WI38 (cell line): ENCODE measurements at regions not wholly inside any gene's neighbourhood (a gene's known extent, or its start where the extent isn't known, plus 50 kb on each side); places are given as distances from the start of the nearest gene placed in this dataset.
"Not testable (repeated sequence)": the region's sequence is repeated elsewhere in the genome, so short reads cannot be mapped to it uniquely, and the experiment has no call there.

Source experiments
- H3K4me3 ChIP-seq: 2 replicates; pipeline ENCODE4 v1.5.1; 2011; ENCODE audit warnings: low read depth, mild to moderate bottlenecking, control low read depth, low read length
- TF ChIP-seq, protein P1 (sequence below): IDR thresholded peaks from 2 replicates; pipeline ENCODE4 v1.5.1; 2012; ENCODE audit warnings: low read depth, mild to moderate bottlenecking, control low read depth, low read length

DNA sequence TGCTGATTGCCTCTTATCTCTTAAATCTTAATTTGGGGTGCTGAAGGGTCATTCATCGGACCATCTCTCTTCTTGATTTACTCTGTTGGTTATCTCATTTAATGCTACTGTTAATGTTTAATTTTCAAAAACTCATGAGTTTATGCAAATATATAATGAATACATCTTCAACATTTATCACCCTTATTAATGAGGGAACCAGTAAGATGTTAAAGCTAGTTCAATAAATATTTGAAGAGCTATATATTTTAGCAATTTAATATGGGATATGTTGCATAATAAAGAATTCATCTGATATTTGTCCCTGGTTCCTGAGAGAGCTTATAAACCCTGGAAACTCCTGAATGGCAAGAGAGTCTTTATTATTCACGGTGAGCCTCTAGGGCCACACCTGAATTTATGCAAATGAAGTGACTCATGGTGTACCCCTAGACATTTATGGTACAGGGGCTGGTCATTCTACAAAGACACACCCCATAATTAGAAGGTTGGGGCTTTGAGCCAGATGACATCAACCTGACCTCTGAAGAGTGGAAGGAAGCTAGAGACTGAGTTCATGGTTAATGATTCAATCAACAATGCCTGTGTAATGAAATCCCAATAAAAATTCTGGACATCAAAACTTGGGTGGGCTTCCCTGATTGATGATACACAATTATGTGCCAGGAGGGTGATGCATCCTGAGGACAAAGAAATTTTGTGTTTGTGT lies 339.5 kb upstream of the ZNF608 start:
- TF ChIP-seq, protein P1, sequence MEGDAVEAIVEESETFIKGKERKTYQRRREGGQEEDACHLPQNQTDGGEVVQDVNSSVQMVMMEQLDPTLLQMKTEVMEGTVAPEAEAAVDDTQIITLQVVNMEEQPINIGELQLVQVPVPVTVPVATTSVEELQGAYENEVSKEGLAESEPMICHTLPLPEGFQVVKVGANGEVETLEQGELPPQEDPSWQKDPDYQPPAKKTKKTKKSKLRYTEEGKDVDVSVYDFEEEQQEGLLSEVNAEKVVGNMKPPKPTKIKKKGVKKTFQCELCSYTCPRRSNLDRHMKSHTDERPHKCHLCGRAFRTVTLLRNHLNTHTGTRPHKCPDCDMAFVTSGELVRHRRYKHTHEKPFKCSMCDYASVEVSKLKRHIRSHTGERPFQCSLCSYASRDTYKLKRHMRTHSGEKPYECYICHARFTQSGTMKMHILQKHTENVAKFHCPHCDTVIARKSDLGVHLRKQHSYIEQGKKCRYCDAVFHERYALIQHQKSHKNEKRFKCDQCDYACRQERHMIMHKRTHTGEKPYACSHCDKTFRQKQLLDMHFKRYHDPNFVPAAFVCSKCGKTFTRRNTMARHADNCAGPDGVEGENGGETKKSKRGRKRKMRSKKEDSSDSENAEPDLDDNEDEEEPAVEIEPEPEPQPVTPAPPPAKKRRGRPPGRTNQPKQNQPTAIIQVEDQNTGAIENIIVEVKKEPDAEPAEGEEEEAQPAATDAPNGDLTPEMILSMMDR: no peak
- H3K4me3 ChIP-seq: no peak overlapping the region

DNA sequence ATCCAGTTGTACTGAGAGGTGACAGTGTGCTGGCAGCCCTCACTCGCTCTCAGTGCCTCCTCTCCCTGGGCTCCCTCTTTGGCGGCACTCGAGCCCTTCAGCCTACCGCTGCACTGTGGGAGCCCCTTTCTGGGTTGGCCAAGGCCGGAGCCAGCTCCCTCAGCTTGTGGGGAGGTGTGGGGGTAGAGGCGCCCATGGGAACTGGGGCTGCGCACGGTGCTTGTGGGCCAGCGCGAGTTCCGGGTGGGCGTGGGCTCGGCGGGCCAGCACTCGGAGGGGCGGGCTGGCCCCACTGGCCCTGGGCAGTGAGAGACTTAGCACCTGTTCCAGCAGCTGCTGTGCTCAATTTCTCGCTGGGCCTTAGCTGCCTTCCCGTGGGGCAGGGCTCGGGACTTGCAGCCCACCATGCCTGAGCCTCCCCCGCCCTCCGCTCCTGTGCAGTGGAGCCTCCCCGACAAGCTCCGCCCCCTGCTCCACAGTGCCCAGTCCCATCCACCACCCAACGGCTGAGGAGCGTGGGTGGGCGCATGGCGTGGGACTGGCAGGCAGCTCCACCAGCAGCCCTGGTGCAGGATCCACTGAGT lies 342.2 kb upstream of the ZNF608 start:
- TF ChIP-seq, protein P1: no peak
- H3K4me3 ChIP-seq: no peak overlapping the region

DNA sequence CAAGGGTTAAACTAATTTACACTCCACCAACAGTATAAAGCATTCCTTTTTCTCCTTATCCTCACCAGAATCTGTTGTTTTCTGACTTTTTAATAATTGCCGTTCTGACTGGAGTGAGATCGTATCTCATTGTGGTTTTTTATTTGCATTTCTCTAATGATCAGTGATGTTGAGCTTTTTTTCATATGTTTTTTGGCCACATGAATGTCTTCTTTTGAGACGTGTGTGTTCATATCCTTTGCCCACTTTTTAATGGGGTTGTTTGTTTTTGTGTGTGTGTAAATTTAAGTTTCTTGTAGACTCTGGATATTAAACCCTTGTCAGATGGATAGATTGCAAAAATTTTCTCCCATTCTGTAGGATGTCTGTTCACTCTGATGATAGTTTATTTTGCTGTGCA lies 345.7 kb upstream of the ZNF608 start:
- not testable (repeated sequence) for H3K4me3 ChIP-seq

- TF ChIP-seq, protein P1: no peak
- H3K4me3 ChIP-seq: no peak overlapping the region
Observed at GRCh38 chr5:125093776-125094175, 347.3 kb upstream of the ZNF608 start.

DNA sequence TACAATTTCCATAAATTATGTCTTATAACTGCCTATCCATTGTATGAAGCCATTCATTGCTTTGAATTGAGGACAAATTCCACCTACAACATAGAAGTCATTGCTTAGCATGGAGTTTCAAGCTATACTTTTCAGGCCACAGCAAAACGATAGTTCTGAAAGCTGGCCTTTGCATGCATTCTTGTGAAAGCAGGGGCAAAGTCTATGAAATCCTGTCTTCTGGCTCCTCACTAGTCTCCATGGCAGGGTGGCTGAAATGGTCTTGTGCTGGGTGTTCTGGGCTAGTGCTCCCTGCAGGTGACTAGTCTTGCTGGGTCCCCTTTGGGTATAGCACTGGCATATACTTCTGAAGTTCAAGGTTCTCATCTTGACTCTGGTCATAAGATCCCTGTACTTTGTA lies 353.9 kb upstream of the ZNF608 start:
- TF ChIP-seq, protein P1: no peak
- no peak overlapping the region for H3K4me3 ChIP-seq

DNA sequence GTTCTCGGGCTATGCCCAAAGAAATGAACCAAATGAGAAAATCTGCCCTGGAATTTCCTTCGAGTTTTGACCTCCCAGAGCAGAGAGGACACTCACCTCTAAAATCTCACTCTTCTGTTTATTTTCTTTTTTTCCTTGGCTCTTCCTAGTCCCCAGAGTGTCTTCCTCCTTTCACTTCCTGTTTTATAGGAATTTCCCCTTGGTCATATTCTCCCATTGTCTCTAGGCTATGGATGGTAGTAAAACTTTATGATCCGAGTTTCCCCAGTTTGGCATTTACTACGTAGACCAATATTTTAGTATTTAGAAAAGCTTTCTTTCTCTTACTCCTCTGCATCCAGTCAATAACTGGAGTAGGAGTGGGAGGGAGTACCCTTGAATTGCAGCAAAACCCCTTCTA lies 354.5 kb upstream of the ZNF608 start:
- no peak overlapping the region for H3K4me3 ChIP-seq
- TF ChIP-seq, protein P1: no peak

GRCh38 chr5:125103459-125103858 lies 357.0 kb upstream of the ZNF608 start:
- H3K4me3 ChIP-seq: no peak overlapping the region
- TF ChIP-seq, protein P1: no peak

DNA sequence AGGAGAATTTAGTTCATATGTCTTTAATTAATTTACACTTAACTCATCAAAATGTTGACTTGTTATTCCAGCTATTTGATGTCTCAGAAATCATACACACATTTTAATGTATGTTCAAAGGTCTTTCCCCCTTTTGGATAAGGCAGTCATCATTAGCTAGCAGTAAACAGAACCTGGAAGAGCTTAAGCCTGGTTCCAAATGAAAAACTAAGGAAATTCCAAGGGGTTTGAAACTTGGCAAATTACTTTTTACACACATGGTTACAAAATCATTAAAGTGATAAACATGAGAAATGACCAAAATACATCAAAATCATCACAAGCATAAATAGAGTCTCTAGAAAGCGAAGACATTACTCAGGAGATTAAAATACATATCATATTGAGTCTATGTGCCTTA lies 359.8 kb upstream of the ZNF608 start:
- TF ChIP-seq, protein P1: no peak

More for the DNA sequence above, 359.8 kb upstream of the ZNF608 start:
- no peak overlapping the region for H3K4me3 ChIP-seq
